Neural progenitor cell (in vitro differentiated cells): ENCODE measurements at regions not wholly inside any gene's neighbourhood (a gene's known extent, or its start where the extent isn't known, plus 50 kb on each side); places are given as distances from the start of the nearest gene placed in this dataset.

Source experiments
- DNase-seq: peaks from one replicate; pipeline ENCODE4 v3.0.0-alpha.2; 2016; ENCODE audit warnings: low spot score
- H2AFZ ChIP-seq: fragments of 200-600 bp; sonication (generic); replicated peaks from 2 replicates; pipeline ENCODE4 v1.6.1; 2016; ENCODE audit warnings: antibody characterized with exemption
- H3F3A ChIP-seq: fragments of 200-600 bp; sonication (generic); 2 replicates; pipeline ENCODE4 v1.6.1; 2016; ENCODE audit warnings: antibody characterized with exemption, low read depth
- H3K27ac ChIP-seq: fragments of 200-600 bp; sonication (generic); 2 replicates; pipeline ENCODE4 v1.5.1; 2016; ENCODE audit warnings: mild to moderate bottlenecking
- H3K27me3 ChIP-seq: fragments of 200-600 bp; sonication (generic); 2 replicates; pipeline ENCODE4 v1.6.1; 2016; ENCODE audit warnings: mild to moderate bottlenecking, moderate library complexity
- H3K36me3 ChIP-seq: fragments of 200-600 bp; sonication (generic); 2 replicates; pipeline ENCODE4 v1.5.1; 2016
- H3K4me1 ChIP-seq: fragments of 200-600 bp; sonication (generic); 2 replicates; pipeline ENCODE4 v1.6.1; 2016; ENCODE audit warnings: mixed run types
- H3K4me2 ChIP-seq: fragments of 200-600 bp; sonication (generic); 2 replicates; pipeline ENCODE4 v1.6.1; 2016
- H3K4me3 ChIP-seq: fragments of 200-600 bp; sonication (generic); 2 replicates; pipeline ENCODE4 v1.5.1; 2016
- H3K79me2 ChIP-seq: fragments of 200-600 bp; sonication (generic); 2 replicates; pipeline ENCODE4 v1.6.1; 2016; ENCODE audit warnings: low read depth
- H3K9ac ChIP-seq: fragments of 200-600 bp; sonication (generic); 2 replicates; pipeline ENCODE4 v1.6.1; 2016
- H3K9me3 ChIP-seq: fragments of 200-600 bp; sonication (generic); 2 replicates; pipeline ENCODE4 v1.5.1; 2016; ENCODE audit warnings: low read depth
- H4K20me1 ChIP-seq: fragments of 200-600 bp; sonication (generic); 2 replicates; pipeline ENCODE4 v1.6.1; 2016; ENCODE audit warnings: low read depth
- H3K27ac Mint-ChIP-seq: 3 replicates; pipeline ENCODE4 v1.8.0; 2021; ENCODE audit warnings: mixed read lengths
- H3K27me3 Mint-ChIP-seq: 2 replicates; pipeline ENCODE4 v1.8.0; 2022; ENCODE audit warnings: low read depth, mild to moderate bottlenecking, inconsistent platforms, moderate library complexity, mixed read lengths; ENCODE audit not compliant: insufficient read depth
- H3K36me3 Mint-ChIP-seq: 3 replicates; pipeline ENCODE4 v1.8.0; 2021; ENCODE audit warnings: mixed read lengths
- H3K4me1 Mint-ChIP-seq: 3 replicates; pipeline ENCODE4 v1.8.0; 2021; ENCODE audit warnings: mixed read lengths
- H3K4me3 Mint-ChIP-seq: 3 replicates; pipeline ENCODE4 v1.8.0; 2021; ENCODE audit warnings: mild to moderate bottlenecking, moderate library complexity, mixed read lengths
- H3K9me3 Mint-ChIP-seq: 3 replicates; pipeline ENCODE4 v1.8.0; 2020; ENCODE audit warnings: mixed read lengths
- CTCF ChIP-seq: fragments of 200-600 bp; sonication (generic); IDR thresholded peaks from 2 replicates; pipeline ENCODE4 v1.5.1; 2017; ENCODE audit warnings: antibody characterized with exemption, mild to moderate bottlenecking
- EZH2 ChIP-seq: fragments of 200-600 bp; sonication (generic); IDR thresholded peaks from 2 replicates; pipeline ENCODE4 v1.6.1; 2017; ENCODE audit warnings: antibody characterized with exemption, mild to moderate bottlenecking, moderate library complexity
- EZH2phosphoT487 ChIP-seq: fragments of 200-600 bp; sonication (generic); IDR thresholded peaks from 2 replicates; pipeline ENCODE4 v1.6.1; 2017; ENCODE audit warnings: antibody characterized with exemption

DNA sequence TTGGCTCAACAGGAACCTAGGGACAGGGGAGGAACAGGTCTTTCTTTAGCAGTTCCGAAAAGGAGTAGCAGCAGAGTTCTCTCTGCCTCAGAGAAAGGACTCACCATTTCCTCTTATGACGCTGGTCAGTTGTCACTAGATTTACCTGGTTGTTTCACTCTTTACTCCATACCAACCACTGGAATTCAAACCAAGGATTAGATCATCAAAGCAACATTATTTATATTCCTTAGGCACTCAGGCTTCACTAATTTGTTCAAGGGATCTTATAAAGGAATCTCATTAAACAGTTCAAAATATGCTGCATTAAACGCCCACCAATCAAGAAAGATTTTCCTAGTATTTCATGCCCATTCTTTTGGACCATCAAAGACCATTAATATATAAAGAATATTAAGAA, 1129.5 kb upstream of the MAP3K7 start:
- no peak overlapping the region for H3K4me3 ChIP-seq
- no peaks in the 10 kb centered on the region for H3K36me3 Mint-ChIP-seq
- no peak overlapping the region for H3K4me3 Mint-ChIP-seq
- H3F3A ChIP-seq, result no peaks in the 10 kb centered on the region
- no peak for DNase-seq
- no peaks in the 10 kb centered on the region for H3K79me2 ChIP-seq
- no peaks in the 10 kb centered on the region for H3K9me3 ChIP-seq
- no peaks in the 10 kb centered on the region for H3K4me1 ChIP-seq
- H3K27ac ChIP-seq, result no peak overlapping the region
- H3K27me3 ChIP-seq, result no peaks in the 10 kb centered on the region
- no peak overlapping the region for H3K4me2 ChIP-seq
- H3K9ac ChIP-seq, result no peak overlapping the region
- H3K4me1 Mint-ChIP-seq, result peaks cover 11% of the 10 kb centered on the region
- H4K20me1 ChIP-seq, result no peaks in the 10 kb centered on the region
- no peaks in the 10 kb centered on the region for H3K36me3 ChIP-seq
- H3K27me3 Mint-ChIP-seq, result peaks cover 3% of the 10 kb centered on the region
- no peak overlapping the region for H3K27ac Mint-ChIP-seq
- H3K9me3 Mint-ChIP-seq, result no peaks in the 10 kb centered on the region
- H2AFZ ChIP-seq, result no peak overlapping the region
- TF ChIP-seq CTCF, result no peak
- TF ChIP-seq EZH2, result no peak
- no peak for TF ChIP-seq EZH2phosphoT487

DNA sequence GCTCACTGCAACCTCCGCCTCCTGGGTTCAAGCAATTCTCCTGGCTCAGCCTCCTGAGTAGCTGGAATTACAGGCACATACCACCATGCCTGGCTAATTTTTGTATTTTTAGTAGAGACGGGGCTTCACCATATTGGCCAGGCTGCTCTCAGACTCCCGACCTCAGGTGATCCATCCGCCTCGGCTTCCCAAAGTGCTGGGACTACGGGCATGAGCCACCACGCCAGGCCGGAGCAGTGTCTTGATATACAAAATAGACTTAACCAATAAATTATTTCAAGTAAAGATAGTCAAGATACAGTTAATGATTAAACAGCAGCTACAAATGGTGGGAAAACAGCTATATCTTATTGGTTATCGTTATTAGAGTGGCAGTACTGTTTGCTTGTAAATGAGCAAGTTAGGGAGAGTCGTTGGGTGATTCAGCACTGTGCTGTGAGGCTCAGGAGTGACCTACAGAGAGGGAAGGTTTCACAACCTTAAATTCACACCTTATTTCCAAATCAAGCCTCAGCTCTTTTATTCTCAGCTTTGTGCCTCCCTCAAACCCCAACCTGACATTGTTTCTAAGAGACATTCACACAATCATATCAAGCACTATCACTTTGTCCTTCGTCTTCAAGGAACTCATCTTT, 1128.4 kb upstream of the MAP3K7 start:
- Mint-ChIP-seq H3K4me3 (no peak overlapping the region), H3K36me3 (no peaks in the 10 kb centered on the region), H3K9me3 (no peaks in the 10 kb centered on the region), H3K27me3 (peaks cover 3% of the 10 kb centered on the region), H3K4me1 (peaks cover 11% of the 10 kb centered on the region), H3K27ac (no peak overlapping the region)
- no peak for DNase-seq
- no peak overlapping the region for H2AFZ ChIP-seq
- H3K36me3 ChIP-seq, result no peaks in the 10 kb centered on the region
- H4K20me1 ChIP-seq, result no peaks in the 10 kb centered on the region
- no peak for TF ChIP-seq CTCF
- TF ChIP-seq EZH2, result no peak
- no peak for TF ChIP-seq EZH2phosphoT487
- H3K79me2 ChIP-seq, result no peaks in the 10 kb centered on the region
- H3K27ac ChIP-seq, result no peak overlapping the region
- H3F3A ChIP-seq, result no peaks in the 10 kb centered on the region
- H3K27me3 ChIP-seq, result no peaks in the 10 kb centered on the region
- no peaks in the 10 kb centered on the region for H3K9me3 ChIP-seq
- H3K9ac ChIP-seq, result no peak overlapping the region
- no peaks in the 10 kb centered on the region for H3K4me1 ChIP-seq
- H3K4me2 ChIP-seq, result no peak overlapping the region
- H3K4me3 ChIP-seq, result no peak overlapping the region

GRCh38 chr6:91713911-91714310, 1127.0 kb upstream of the MAP3K7 start:
- no peaks in the 10 kb centered on the region for H3K36me3 ChIP-seq

More at GRCh38 chr6:91713911-91714310, 1127.0 kb upstream of the MAP3K7 start:
- Mint-ChIP-seq H3K27ac (no peak overlapping the region), H3K36me3 (no peaks in the 10 kb centered on the region), H3K4me1 (peaks cover 5% of the 10 kb centered on the region), H3K9me3 (no peaks in the 10 kb centered on the region), H3K4me3 (no peak overlapping the region), H3K27me3 (peaks cover 3% of the 10 kb centered on the region)
- no peak for DNase-seq
- Histone ChIP-seq H3K9me3 (no peaks in the 10 kb centered on the region), H3K79me2 (no peaks in the 10 kb centered on the region), H3K4me3 (no peak overlapping the region), H3K9ac (no peak overlapping the region), H3K27ac (no peak overlapping the region), H4K20me1 (no peaks in the 10 kb centered on the region), H3K27me3 (no peaks in the 10 kb centered on the region), H3K4me1 (no peaks in the 10 kb centered on the region), H3K4me2 (no peak overlapping the region), H3F3A (no peaks in the 10 kb centered on the region), H2AFZ (no peak overlapping the region)
- TF ChIP-seq EZH2, result no peak
- no peak for TF ChIP-seq CTCF
- no peak for TF ChIP-seq EZH2phosphoT487
